DOHH2 (cell line): ENCODE measurements at regions not wholly inside any gene's neighbourhood (a gene's known extent, or its start where the extent isn't known, plus 50 kb on each side); places are given as distances from the start of the nearest gene placed in this dataset.

ENCODE experiments used
- H3F3A ChIP-seq: fragments of 200-600 bp; sonication (generic), shearing (Covaris generic); 2 replicates; pipeline ENCODE4 v1.6.0; 2016; ENCODE audit warnings: antibody characterized with exemption, mild to moderate bottlenecking; ENCODE audit not compliant: control insufficient read depth, insufficient read depth
- H3K27ac ChIP-seq: fragments of 200-600 bp; sonication (generic); 2 replicates; pipeline ENCODE4 v1.5.1; 2014; ENCODE audit warnings: low read depth, mild to moderate bottlenecking, low read length, moderate library complexity
- H3K27me3 ChIP-seq: fragments of 200-600 bp; sonication (generic); 2 replicates; pipeline ENCODE4 v1.6.1; 2014; ENCODE audit warnings: mild to moderate bottlenecking, low read length, mixed read lengths; ENCODE audit not compliant: control insufficient read depth
- H3K36me3 ChIP-seq: fragments of 200-600 bp; sonication (generic); 2 replicates; pipeline ENCODE4 v1.6.1; 2014; ENCODE audit warnings: mild to moderate bottlenecking, low read length, moderate library complexity, mixed read lengths; ENCODE audit not compliant: control insufficient read depth
- H3K4me1 ChIP-seq: fragments of 200-600 bp; sonication (generic); 2 replicates; pipeline ENCODE4 v1.6.1; 2014; ENCODE audit warnings: mild to moderate bottlenecking, low read length, mixed read lengths; ENCODE audit not compliant: control insufficient read depth
- H3K4me2 ChIP-seq: fragments of 200-600 bp; sonication (generic); 2 replicates; pipeline ENCODE4 v1.6.0; 2014; ENCODE audit warnings: mild to moderate bottlenecking, low read length, moderate library complexity
- H3K4me3 ChIP-seq: fragments of 200-600 bp; sonication (generic); 2 replicates; pipeline ENCODE4 v1.5.1; 2014; ENCODE audit warnings: mild to moderate bottlenecking, low read length, mixed read lengths
- H3K79me2 ChIP-seq: fragments of 200-600 bp; sonication (generic); 2 replicates; pipeline ENCODE4 v1.6.1; 2014; ENCODE audit warnings: mild to moderate bottlenecking, low read length, mixed read lengths; ENCODE audit not compliant: control insufficient read depth
- H3K9me2 ChIP-seq: fragments of 200-600 bp; sonication (generic); replicated peaks from 2 replicates; pipeline ENCODE4 v1.6.1; 2014; ENCODE audit warnings: mild to moderate bottlenecking, low read length, mixed read lengths; ENCODE audit not compliant: control insufficient read depth
- H3K9me3 ChIP-seq: fragments of 200-600 bp; sonication (generic); 2 replicates; pipeline ENCODE4 v1.6.1; 2014; ENCODE audit warnings: antibody characterized with exemption, low read length, mixed read lengths; ENCODE audit not compliant: control insufficient read depth, insufficient read depth
- H4K20me1 ChIP-seq: fragments of 200-600 bp; sonication (generic); 2 replicates; pipeline ENCODE4 v1.6.0; 2014; ENCODE audit warnings: low read depth, mild to moderate bottlenecking, antibody characterized with exemption, low read length, moderate library complexity; ENCODE audit not compliant: control insufficient read depth, insufficient read depth
- EZH2phosphoT487 ChIP-seq: fragments of 200-600 bp; sonication (generic); IDR thresholded peaks from 2 replicates; pipeline ENCODE4 v1.6.1; 2017; ENCODE audit warnings: borderline replicate concordance, mild to moderate bottlenecking, antibody characterized with exemption, low read length, moderate library complexity, mixed read lengths
- TF ChIP-seq, protein P1 (sequence below): fragments of 200-600 bp; sonication (generic); IDR thresholded peaks from one replicate; pipeline ENCODE4 v1.5.1; 2014; ENCODE audit warnings: antibody characterized with exemption, mild to moderate bottlenecking, low read depth, low read length; ENCODE audit not compliant: poor library complexity, severe bottlenecking

DNA sequence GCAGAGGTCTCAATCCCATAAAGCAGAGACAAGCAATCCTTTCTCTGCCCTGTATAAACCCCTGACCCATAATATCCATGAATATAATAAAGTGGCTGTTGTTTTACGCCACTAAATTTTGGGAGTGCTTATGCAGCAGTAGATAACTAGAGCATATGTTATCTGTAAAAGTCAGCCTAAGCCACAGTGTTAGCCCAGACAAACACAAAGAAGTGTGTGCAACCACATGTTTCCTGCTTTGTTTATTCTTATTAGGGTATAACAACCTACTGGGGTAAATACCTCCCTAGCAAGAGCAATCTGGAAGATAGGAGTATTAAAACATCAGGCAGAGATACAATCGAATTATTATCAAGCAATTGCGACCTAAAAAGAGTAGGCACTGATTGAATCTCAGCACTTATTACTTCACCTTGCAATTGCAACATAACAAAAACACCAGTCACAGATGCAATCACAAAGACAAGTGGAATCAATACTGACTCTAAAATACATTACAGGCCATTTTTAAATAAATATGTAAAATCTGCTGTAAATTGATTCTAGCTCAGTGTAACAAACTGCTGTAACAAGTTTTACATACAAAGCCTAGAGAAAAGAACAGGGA is 94.6 kb upstream of the UBE2E2 start:
- no peaks in the 10 kb centered on the region for H3K27me3 ChIP-seq
- TF ChIP-seq EZH2phosphoT487 = no peak
- H3K36me3 ChIP-seq = no peaks in the 10 kb centered on the region
- no peaks in the 10 kb centered on the region for H4K20me1 ChIP-seq
- no peaks in the 10 kb centered on the region for H3K9me3 ChIP-seq
- no peaks in the 10 kb centered on the region for H3K4me1 ChIP-seq
- no peak overlapping the region for H3K4me2 ChIP-seq
- H3F3A ChIP-seq = no peaks in the 10 kb centered on the region
- H3K79me2 ChIP-seq = no peaks in the 10 kb centered on the region
- no peak overlapping the region for H3K4me3 ChIP-seq
- H3K9me2 ChIP-seq = no peaks in the 10 kb centered on the region
- no peak overlapping the region for H3K27ac ChIP-seq

- no peak for TF ChIP-seq EZH2phosphoT487
- TF ChIP-seq, protein P1, sequence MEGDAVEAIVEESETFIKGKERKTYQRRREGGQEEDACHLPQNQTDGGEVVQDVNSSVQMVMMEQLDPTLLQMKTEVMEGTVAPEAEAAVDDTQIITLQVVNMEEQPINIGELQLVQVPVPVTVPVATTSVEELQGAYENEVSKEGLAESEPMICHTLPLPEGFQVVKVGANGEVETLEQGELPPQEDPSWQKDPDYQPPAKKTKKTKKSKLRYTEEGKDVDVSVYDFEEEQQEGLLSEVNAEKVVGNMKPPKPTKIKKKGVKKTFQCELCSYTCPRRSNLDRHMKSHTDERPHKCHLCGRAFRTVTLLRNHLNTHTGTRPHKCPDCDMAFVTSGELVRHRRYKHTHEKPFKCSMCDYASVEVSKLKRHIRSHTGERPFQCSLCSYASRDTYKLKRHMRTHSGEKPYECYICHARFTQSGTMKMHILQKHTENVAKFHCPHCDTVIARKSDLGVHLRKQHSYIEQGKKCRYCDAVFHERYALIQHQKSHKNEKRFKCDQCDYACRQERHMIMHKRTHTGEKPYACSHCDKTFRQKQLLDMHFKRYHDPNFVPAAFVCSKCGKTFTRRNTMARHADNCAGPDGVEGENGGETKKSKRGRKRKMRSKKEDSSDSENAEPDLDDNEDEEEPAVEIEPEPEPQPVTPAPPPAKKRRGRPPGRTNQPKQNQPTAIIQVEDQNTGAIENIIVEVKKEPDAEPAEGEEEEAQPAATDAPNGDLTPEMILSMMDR = no peak
- no peaks in the 10 kb centered on the region for H3K27me3 ChIP-seq
- no peak overlapping the region for H3K4me3 ChIP-seq
- H3F3A ChIP-seq = no peaks in the 10 kb centered on the region
- H3K9me2 ChIP-seq = no peaks in the 10 kb centered on the region
- H3K4me1 ChIP-seq = no peaks in the 10 kb centered on the region
- H3K4me2 ChIP-seq = no peak overlapping the region
- H4K20me1 ChIP-seq = no peaks in the 10 kb centered on the region
- H3K79me2 ChIP-seq = no peaks in the 10 kb centered on the region
- no peaks in the 10 kb centered on the region for H3K9me3 ChIP-seq
- no peaks in the 10 kb centered on the region for H3K36me3 ChIP-seq
- no peak overlapping the region for H3K27ac ChIP-seq
These were observed 91.8 kb upstream of the UBE2E2 start for GRCh38 chr3:23111286-23111685.

DNA sequence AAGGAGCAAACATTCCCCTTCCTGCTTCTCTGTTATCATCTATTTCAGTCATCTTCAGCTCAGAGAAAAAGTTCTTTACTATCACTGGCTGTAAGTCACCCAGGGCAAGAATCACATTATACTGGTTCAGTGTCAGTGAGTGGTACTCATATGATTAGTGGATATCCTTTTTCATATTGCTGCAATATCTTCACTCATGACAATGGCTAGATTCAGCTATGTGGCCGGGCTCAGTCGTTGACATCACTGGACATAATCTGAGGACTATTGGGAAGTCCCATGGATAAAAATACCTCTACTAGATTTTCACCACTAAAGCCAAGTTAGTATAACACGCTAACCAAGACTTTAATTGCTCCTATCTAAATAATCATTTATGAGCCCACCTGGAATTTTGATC is 91.3 kb upstream of the UBE2E2 start:
- TF ChIP-seq EZH2phosphoT487 = no peak
- TF ChIP-seq, protein P1 = no peak
- Histone ChIP-seq H3K27me3 (no peaks in the 10 kb centered on the region), H3K4me3 (no peak overlapping the region)

DNA sequence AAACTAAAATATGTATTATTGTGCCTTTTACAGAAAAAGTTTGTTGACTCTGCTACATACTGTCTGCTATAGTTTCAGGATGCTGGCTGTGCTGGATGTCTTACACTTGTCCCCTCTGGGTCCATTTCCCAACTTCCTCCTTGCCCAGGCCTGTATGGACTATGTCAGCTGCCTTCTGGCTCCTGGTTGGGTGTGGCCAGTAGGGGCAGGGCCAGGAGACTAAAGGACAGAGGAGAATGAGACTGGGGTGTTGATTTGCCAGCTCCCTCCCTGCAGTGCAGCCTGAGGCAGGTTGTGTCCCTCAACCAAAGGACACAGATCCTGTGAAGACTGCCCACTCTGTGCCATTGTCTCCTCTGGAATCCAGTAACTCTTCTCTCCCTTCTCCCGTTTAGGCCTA is 90.6 kb upstream of the UBE2E2 start:
- Histone ChIP-seq H3K27me3 (no peaks in the 10 kb centered on the region), H3K9me3 (no peaks in the 10 kb centered on the region), H3K4me1 (no peaks in the 10 kb centered on the region), H3K79me2 (no peaks in the 10 kb centered on the region), H3K4me3 (no peak overlapping the region), H3K4me2 (no peak overlapping the region), H3F3A (no peaks in the 10 kb centered on the region), H3K27ac (no peak overlapping the region), H3K36me3 (no peaks in the 10 kb centered on the region), H3K9me2 (no peaks in the 10 kb centered on the region), H4K20me1 (no peaks in the 10 kb centered on the region)
- TF ChIP-seq, protein P1 = no peak

More for the DNA sequence above, 91.3 kb upstream of the UBE2E2 start:
- H3K4me1 ChIP-seq = no peaks in the 10 kb centered on the region
- H3K9me2 ChIP-seq = no peaks in the 10 kb centered on the region
- no peaks in the 10 kb centered on the region for H4K20me1 ChIP-seq
- H3K9me3 ChIP-seq = no peaks in the 10 kb centered on the region
- no peaks in the 10 kb centered on the region for H3F3A ChIP-seq
- H3K27ac ChIP-seq = no peak overlapping the region
- no peak overlapping the region for H3K4me2 ChIP-seq
- no peaks in the 10 kb centered on the region for H3K79me2 ChIP-seq
- H3K36me3 ChIP-seq = no peaks in the 10 kb centered on the region
